ENCODE measurements at regions not wholly inside any gene's neighbourhood (a gene's known extent, or its start where the extent isn't known, plus 50 kb on each side); places are given as distances from the start of the nearest gene placed in this dataset.

GRCh38 chr16:87231295-87231694 lies 85.9 kb downstream of the C16orf95 start:
- DNase-seq: no peak
- intact Hi-C loops (cut with DNase I): no loop called here

- DNase-seq: no peak
- intact Hi-C loops (cut with DNase I): no loop called here
Observed at GRCh38 chr16:87231911-87232310, 85.3 kb downstream of the C16orf95 start.

- peak in 1 of 42 donors; percentile 23 for DNase-seq
- intact Hi-C loops (cut with DNase I): no loop called here
Observed at GRCh38 chr16:87233928-87234327, 83.3 kb downstream of the C16orf95 start.

GRCh38 chr16:87234601-87235000 lies 82.6 kb downstream of the C16orf95 start:
- DNase-seq: no peak
- intact Hi-C loops (cut with DNase I): no loop called here

GRCh38 chr16:87235810-87236515 lies 81.2 kb downstream of the C16orf95 start:
- intact Hi-C loops (cut with DNase I): no loop called here
- DNase-seq: no peak

- intact Hi-C loops (cut with DNase I): no loop called here
- no peak for DNase-seq
Observed at GRCh38 chr16:87236516-87237115, 80.6 kb downstream of the C16orf95 start.

GRCh38 chr16:87238361-87238715 lies 78.9 kb downstream of the C16orf95 start:
- intact Hi-C loops (cut with DNase I): no loop called here
- no peak for DNase-seq

- intact Hi-C loops (cut with DNase I): no loop called here
- no peak for DNase-seq
Observed at GRCh38 chr16:87239545-87239944, 77.6 kb downstream of the C16orf95 start.

GRCh38 chr16:87240211-87241136 lies 76.7 kb downstream of the C16orf95 start:
- intact Hi-C loops (cut with DNase I): no loop called here
- DNase-seq: no peak

- intact Hi-C loops (cut with DNase I): no loop called here
- no peak for DNase-seq
Observed at GRCh38 chr16:87241137-87241771, 75.9 kb downstream of the C16orf95 start.

GRCh38 chr16:87243478-87243877 lies 73.7 kb downstream of the C16orf95 start:
- no peak for DNase-seq
- intact Hi-C loops (cut with DNase I): no loop called here

GRCh38 chr16:87244636-87245197 lies 72.5 kb downstream of the C16orf95 start:
- DNase-seq: no peak
- intact Hi-C loops (cut with DNase I): no loop called here

- no peak for DNase-seq
- intact Hi-C loops (cut with DNase I): no loop called here
Observed at GRCh38 chr16:87245511-87245910, 71.7 kb downstream of the C16orf95 start.

- intact Hi-C loops (cut with DNase I): no loop called here
- DNase-seq: no peak
Observed at GRCh38 chr16:87246269-87247065, 70.7 kb downstream of the C16orf95 start.

- DNase-seq: peak in 24 of 42 donors; percentile 12 to 68 (median 36)
- intact Hi-C loops (cut with DNase I): no loop called here
Observed at GRCh38 chr16:87248714-87249113, 68.5 kb downstream of the C16orf95 start.

GRCh38 chr16:87249425-87249824 lies 67.8 kb downstream of the C16orf95 start:
- intact Hi-C loops (cut with DNase I): no loop called here
- DNase-seq: no peak

GRCh38 chr16:87250431-87250960 lies 66.7 kb downstream of the C16orf95 start:
- DNase-seq: no peak
- intact Hi-C loops (cut with DNase I): no loop called here

GRCh38 chr16:87252269-87252970 lies 64.8 kb downstream of the C16orf95 start:
- intact Hi-C loops (cut with DNase I): no loop called here
- DNase-seq: no peak
